HEK293 (cell line): ENCODE measurements at regions not wholly inside any gene's neighbourhood (a gene's known extent, or its start where the extent isn't known, plus 50 kb on each side); places are given as distances from the start of the nearest gene placed in this dataset.

Experiments
- CTCF ChIA-PET: fragments of 350-600 bp; formaldehyde crosslinking; extraction: SDS; loops from one replicate; lab custom pipeline; 2021; ENCODE audit warnings: antibody characterized with exemption; lab: Yijun Ruan, JAX
- POLR2A ChIA-PET: fragments of 300-600 bp; formaldehyde crosslinking; extraction: SDS; loops from one replicate; lab custom pipeline; 2020; ENCODE audit warnings: antibody characterized with exemption, inconsistent platforms; lab: Yijun Ruan, JAX
- H3K27ac ChIP-seq: fragments of 200-500 bp; sonication (Bioruptor generic); 2 replicates; pipeline ENCODE4 v1.5.1; 2014; ENCODE audit warnings: low read depth, low read length, control low read depth, inconsistent platforms; ENCODE audit errors: extremely low read depth
- H3K36me3 ChIP-seq, 2 experiments: fragments of 200-500 bp in 1 of 2; sonication (Bioruptor generic) in 1 of 2; 1 replicate in 1 of 2; 2 replicates in 1 of 2; pipeline ENCODE4 v1.5.1; 2014 to 2017; ENCODE audit warnings: inconsistent platforms in 2 of 2, low read length in 2 of 2; ENCODE audit not compliant: control insufficient read depth in 2 of 2, insufficient read depth in 1 of 2
- H3K4me1 ChIP-seq: fragments of 200-500 bp; sonication (Bioruptor generic); 2 replicates; pipeline ENCODE4 v1.5.1; 2014; ENCODE audit warnings: mild to moderate bottlenecking, low read length, inconsistent platforms; ENCODE audit not compliant: control insufficient read depth, insufficient read depth
- H3K4me3 ChIP-seq: 2 replicates; pipeline ENCODE4 v1.5.1; 2011; ENCODE audit warnings: low read depth, mild to moderate bottlenecking, control low read depth, low read length, moderate library complexity
- H3K9me3 ChIP-seq: fragments of 200-500 bp; sonication (Bioruptor generic); 2 replicates; pipeline ENCODE4 v1.5.1; 2014; ENCODE audit warnings: low read depth, low read length, inconsistent platforms; ENCODE audit not compliant: control insufficient read depth, insufficient read depth
- BCL6B ChIP-seq: fragments of 450-650 bp; formaldehyde crosslinking; IDR thresholded peaks from 2 replicates; pipeline ENCODE4 v1.5.1; 2017; ENCODE audit warnings: missing biosample characterization, missing genetic modification characterization
- GLI2 ChIP-seq: fragments of 450-650 bp; formaldehyde crosslinking; IDR thresholded peaks from 2 replicates; pipeline ENCODE4; 2017; ENCODE audit warnings: missing biosample characterization, missing genetic modification characterization, low read depth, borderline replicate concordance
- GLIS1 ChIP-seq: fragments of 450-650 bp; formaldehyde crosslinking; IDR thresholded peaks from 2 replicates; pipeline ENCODE4 v1.5.1; 2016; ENCODE audit warnings: missing biosample characterization, missing genetic modification characterization
- GLIS2 ChIP-seq: fragments of 450-650 bp; formaldehyde crosslinking; IDR thresholded peaks from 2 replicates; pipeline ENCODE4 v1.5.1; 2016; ENCODE audit warnings: missing biosample characterization, missing genetic modification characterization
- PBX3 ChIP-seq: sonication (generic); formaldehyde crosslinking; IDR thresholded peaks from 2 replicates; pipeline ENCODE4 v1.8.1; 2022; ENCODE audit warnings: mild to moderate bottlenecking, moderate library complexity, missing genetic modification reagents
- REST ChIP-seq: fragments of 450-650 bp; formaldehyde crosslinking; IDR thresholded peaks from 2 replicates; pipeline ENCODE4 v1.5.1; 2016; ENCODE audit warnings: missing biosample characterization, missing genetic modification characterization
- TCF7L2 ChIP-seq: IDR thresholded peaks from 2 replicates; pipeline ENCODE4 v1.6.1; 2011; ENCODE audit warnings: low read depth, mild to moderate bottlenecking, inconsistent platforms, low read length, moderate library complexity, borderline replicate concordance
- ZEB2 ChIP-seq: fragments of 450-650 bp; formaldehyde crosslinking; IDR thresholded peaks from 2 replicates; pipeline ENCODE4 v1.5.1; 2016; ENCODE audit warnings: missing biosample characterization, missing genetic modification characterization
- ZNF10 ChIP-seq: fragments of 450-650 bp; formaldehyde crosslinking; IDR thresholded peaks from 2 replicates; pipeline ENCODE4 v1.5.1; 2017; ENCODE audit warnings: missing biosample characterization, missing genetic modification characterization
- ZNF140 ChIP-seq: fragments of 450-650 bp; formaldehyde crosslinking; IDR thresholded peaks from 2 replicates; pipeline ENCODE4 v1.5.1; 2016; ENCODE audit warnings: missing biosample characterization, missing genetic modification characterization
- ZNF302 ChIP-seq: fragments of 450-650 bp; formaldehyde crosslinking; IDR thresholded peaks from 2 replicates; pipeline ENCODE4 v1.5.1; 2016; ENCODE audit warnings: missing biosample characterization, missing genetic modification characterization, low read depth
- ZNF335 ChIP-seq: fragments of 450-650 bp; formaldehyde crosslinking; conservative IDR thresholded peaks from 2 replicates; pipeline ENCODE4 v1.5.1; 2016; ENCODE audit warnings: missing biosample characterization, missing genetic modification characterization
- ZNF394 ChIP-seq: fragments of 450-650 bp; formaldehyde crosslinking; IDR thresholded peaks from 2 replicates; pipeline ENCODE4 v1.5.1; 2016; ENCODE audit warnings: missing biosample characterization, missing genetic modification characterization, mild to moderate bottlenecking, moderate library complexity, borderline replicate concordance
- ZNF426 ChIP-seq: fragments of 450-650 bp; formaldehyde crosslinking; IDR thresholded peaks from 2 replicates; pipeline ENCODE4 v1.5.1; 2017; ENCODE audit warnings: missing biosample characterization, missing genetic modification characterization, mild to moderate bottlenecking, inconsistent platforms, moderate library complexity
- ZNF555 ChIP-seq: fragments of 450-650 bp; formaldehyde crosslinking; conservative IDR thresholded peaks from 2 replicates; pipeline ENCODE4 v1.5.1; 2017; ENCODE audit warnings: missing biosample characterization, mild to moderate bottlenecking, missing genetic modification characterization, inconsistent platforms
- ZNF621 ChIP-seq: fragments of 450-650 bp; formaldehyde crosslinking; IDR thresholded peaks from 2 replicates; pipeline ENCODE4 v1.5.1; 2017; ENCODE audit warnings: missing biosample characterization, missing genetic modification characterization
- ZNF624 ChIP-seq: fragments of 450-650 bp; formaldehyde crosslinking; IDR thresholded peaks from 2 replicates; pipeline ENCODE4 v1.5.1; 2017; ENCODE audit warnings: missing biosample characterization, missing genetic modification characterization
- ZNF639 ChIP-seq: fragments of 450-650 bp; formaldehyde crosslinking; IDR thresholded peaks from 2 replicates; pipeline ENCODE4 v1.5.1; 2016; ENCODE audit warnings: missing biosample characterization, missing genetic modification characterization
- ZNF658 ChIP-seq: fragments of 450-650 bp; formaldehyde crosslinking; IDR thresholded peaks from 2 replicates; pipeline ENCODE4; 2016; ENCODE audit warnings: missing biosample characterization, missing genetic modification characterization
- ZNF776 ChIP-seq: fragments of 450-650 bp; formaldehyde crosslinking; IDR thresholded peaks from 2 replicates; pipeline ENCODE4 v1.5.0; 2017; ENCODE audit warnings: missing biosample characterization, missing genetic modification characterization, borderline replicate concordance
- ZNF777 ChIP-seq: fragments of 450-650 bp; formaldehyde crosslinking; IDR thresholded peaks from 2 replicates; pipeline ENCODE4 v1.5.1; 2017; ENCODE audit warnings: missing biosample characterization, missing genetic modification characterization, borderline replicate concordance
- TF ChIP-seq, protein P1 (sequence below): fragments of 450-650 bp; formaldehyde crosslinking; IDR thresholded peaks from 2 replicates; pipeline ENCODE4 v1.5.1; 2017; ENCODE audit warnings: missing biosample characterization, missing genetic modification characterization

- no peak overlapping the region for H3K4me3 ChIP-seq
- POLR2A ChIA-PET, result no interaction called here
- TF ChIP-seq PBX3 (CRISPR knock-in tag), result no peak
- no peak for TF ChIP-seq ZNF621 (tag by site-specific recombination)
- no peak for TF ChIP-seq ZNF624 (tag by site-specific recombination)
- no peak for TF ChIP-seq ZNF555 (tag by site-specific recombination)
- TF ChIP-seq ZNF776 (tag by site-specific recombination), result no peak
- no peak for TF ChIP-seq GLI2 (tag by site-specific recombination)
- TF ChIP-seq ZNF394 (tag by site-specific recombination), result no peak
- no peak for TF ChIP-seq REST (tag by site-specific recombination)
- no peak for TF ChIP-seq ZNF10 (tag by site-specific recombination)
- TF ChIP-seq, all 188 proteins: peak for 0
- peaks cover 12% of the 10 kb centered on the region for H3K4me1 ChIP-seq
- H3K27ac ChIP-seq, result no peak overlapping the region
- no peaks in the 10 kb centered on the region for H3K9me3 ChIP-seq
- CTCF ChIA-PET, result no interaction called here
- no peaks in the 10 kb centered on the region for H3K36me3 ChIP-seq
Observed at GRCh38 chr2:236775511-236775910, 205.9 kb downstream of the ACKR3 start.

GRCh38 chr2:236776206-236776605 is 206.6 kb downstream of the ACKR3 start:
- H3K27ac ChIP-seq, result no peak overlapping the region
- no peak overlapping the region for H3K4me3 ChIP-seq
- CTCF ChIA-PET, result no interaction called here
- no peaks in the 10 kb centered on the region for H3K36me3 ChIP-seq
- TF ChIP-seq ZNF777 (tag by site-specific recombination), result no peak
- TF ChIP-seq GLIS2 (tag by site-specific recombination), result no peak
- POLR2A ChIA-PET, result interaction anchor here (0.6 kb wide), 1 partner anchor 204 kb away, joined by 4 read pairs; no protein-coding TSS in a partner anchor
- no peaks in the 10 kb centered on the region for H3K9me3 ChIP-seq
- H3K4me1 ChIP-seq, result peaks cover 12% of the 10 kb centered on the region

DNA sequence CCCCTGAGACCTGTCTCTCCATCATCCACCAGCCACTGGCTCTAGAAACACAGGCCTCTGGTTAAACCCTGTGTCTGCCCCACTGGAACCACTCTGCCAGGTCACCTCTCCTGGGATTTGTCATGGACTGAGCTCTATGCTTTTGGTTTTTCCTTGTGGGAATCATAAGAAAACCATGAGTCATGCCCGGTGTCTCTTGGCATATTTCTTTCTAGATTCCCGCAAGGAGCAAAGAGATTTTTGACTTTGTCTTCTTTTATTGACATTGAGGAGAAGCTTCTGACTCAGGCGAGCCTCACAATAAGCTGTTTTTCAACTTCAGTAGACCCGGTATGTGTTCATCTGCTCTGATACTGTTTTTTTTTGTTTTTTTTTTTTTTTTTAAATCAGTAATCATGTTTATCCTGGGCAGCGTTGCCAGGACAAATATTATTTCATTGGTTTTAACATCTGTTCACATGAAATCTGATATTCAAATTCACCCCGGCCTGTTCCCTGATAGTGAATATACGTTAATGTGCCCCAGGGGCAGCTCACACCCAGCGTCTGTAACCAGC is 207.1 kb downstream of the ACKR3 start:
- POLR2A ChIA-PET, result interaction anchor here (0.6 kb wide), 1 partner anchor 205 kb away, joined by 4 read pairs; no protein-coding TSS in a partner anchor
- CTCF ChIA-PET, result no interaction called here
- no peak overlapping the region; the same call in 1 of the 2 replicates for H3K27ac ChIP-seq
- H3K4me1 ChIP-seq, result peaks cover 12% of the 10 kb centered on the region
- H3K4me3 ChIP-seq, result no peak overlapping the region
- no peaks in the 10 kb centered on the region for H3K36me3 ChIP-seq
- no peaks in the 10 kb centered on the region for H3K9me3 ChIP-seq
- TF ChIP-seq ZNF302 (tag by site-specific recombination), result no peak
- TF ChIP-seq ZNF140 (tag by site-specific recombination), result no peak
- no peak for TF ChIP-seq ZNF426
- TF ChIP-seq BCL6B, result no peak
- TF ChIP-seq, protein P1, sequence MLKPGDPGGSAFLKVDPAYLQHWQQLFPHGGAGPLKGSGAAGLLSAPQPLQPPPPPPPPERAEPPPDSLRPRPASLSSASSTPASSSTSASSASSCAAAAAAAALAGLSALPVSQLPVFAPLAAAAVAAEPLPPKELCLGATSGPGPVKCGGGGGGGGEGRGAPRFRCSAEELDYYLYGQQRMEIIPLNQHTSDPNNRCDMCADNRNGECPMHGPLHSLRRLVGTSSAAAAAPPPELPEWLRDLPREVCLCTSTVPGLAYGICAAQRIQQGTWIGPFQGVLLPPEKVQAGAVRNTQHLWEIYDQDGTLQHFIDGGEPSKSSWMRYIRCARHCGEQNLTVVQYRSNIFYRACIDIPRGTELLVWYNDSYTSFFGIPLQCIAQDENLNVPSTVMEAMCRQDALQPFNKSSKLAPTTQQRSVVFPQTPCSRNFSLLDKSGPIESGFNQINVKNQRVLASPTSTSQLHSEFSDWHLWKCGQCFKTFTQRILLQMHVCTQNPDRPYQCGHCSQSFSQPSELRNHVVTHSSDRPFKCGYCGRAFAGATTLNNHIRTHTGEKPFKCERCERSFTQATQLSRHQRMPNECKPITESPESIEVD, result peak; percentile 65
- no peak for TF ChIP-seq ZNF658
- TF ChIP-seq ZNF335, result 0 out of 2 replicates have a peak, but pooled peaks have one; percentile 21
- TF ChIP-seq ZEB2 (tag by site-specific recombination), result no peak
- TF ChIP-seq TCF7L2, result no peak
- no peak for TF ChIP-seq ZNF394 (tag by site-specific recombination)
- TF ChIP-seq GLIS1 (tag by site-specific recombination), result no peak
- no peak for TF ChIP-seq ZNF639 (tag by site-specific recombination)
